GM12878 (cell line): ENCODE measurements at regions not wholly inside any gene's neighbourhood (a gene's known extent, or its start where the extent isn't known, plus 50 kb on each side); places are given as distances from the start of the nearest gene placed in this dataset.

Experiments
- CREM ChIP-seq: IDR thresholded peaks from 2 replicates; pipeline ENCODE4 v1.6.1; 2014; ENCODE audit warnings: antibody characterized with exemption, low read depth
- CTCF ChIP-seq, 3 experiments: IDR thresholded peaks in 2 of 3; conservative IDR thresholded peaks in 1 of 3; 2 replicates each; pipeline ENCODE4 v1.5.1; 2011; ENCODE audit warnings: low read depth in 3 of 3, low read length in 3 of 3, mild to moderate bottlenecking in 3 of 3, control low read depth in 2 of 3, moderate library complexity in 2 of 3, inconsistent platforms in 1 of 3, mixed read lengths in 1 of 3; ENCODE audit not compliant: control insufficient read depth in 2 of 3, insufficient read depth in 1 of 3; ENCODE audit errors: extremely low read depth in 1 of 3
- EZH2 ChIP-seq: IDR thresholded peaks from 2 replicates; pipeline ENCODE4 v1.6.1; 2012; ENCODE audit warnings: low read depth, mild to moderate bottlenecking, control low read depth, inconsistent platforms, low read length, borderline replicate concordance; ENCODE audit not compliant: control insufficient read depth
- FOS ChIP-seq: IDR thresholded peaks from 3 replicates; pipeline ENCODE4 v1.6.1; 2011; ENCODE audit warnings: borderline replicate concordance; ENCODE audit not compliant: insufficient read length; ENCODE audit errors: extremely low read depth
- MYC ChIP-seq: IDR thresholded peaks from 2 replicates; pipeline ENCODE4 v1.6.1; 2011; ENCODE audit warnings: mild to moderate bottlenecking, low read length, moderate library complexity, inconsistent platforms; ENCODE audit not compliant: insufficient read depth, insufficient replicate concordance, insufficient read length, severe bottlenecking
- NBN ChIP-seq: fragments of 450-650 bp; IDR thresholded peaks from 2 replicates; pipeline ENCODE4 v1.6.1; 2016
- NFYA ChIP-seq: IDR thresholded peaks from 2 replicates; pipeline ENCODE4 v1.6.1; 2011; ENCODE audit warnings: low read depth, mild to moderate bottlenecking, low read length, improper control_type of control experiment, borderline replicate concordance
- POLR2AphosphoS5 ChIP-seq: IDR thresholded peaks from 2 replicates; pipeline ENCODE4 v1.6.1; 2011; ENCODE audit warnings: mild to moderate bottlenecking, low read length, inconsistent platforms
- RAD51 ChIP-seq: fragments of 450-650 bp; IDR thresholded peaks from 2 replicates; pipeline ENCODE4 v1.6.1; 2016; ENCODE audit warnings: moderate library complexity, mild to moderate bottlenecking, inconsistent platforms
- TAF1 ChIP-seq: IDR thresholded peaks from 2 replicates; pipeline ENCODE4 v1.6.1; 2011; ENCODE audit warnings: mild to moderate bottlenecking, low read depth, low read length, borderline replicate concordance
- TF ChIP-seq, protein P1 (sequence below): fragments of 450-650 bp; IDR thresholded peaks from 2 replicates; pipeline ENCODE4 v1.6.1; 2017; ENCODE audit warnings: mild to moderate bottlenecking
- TF ChIP-seq, protein P2 (sequence below): fragments of 450-650 bp; formaldehyde crosslinking; IDR thresholded peaks from 2 replicates; pipeline ENCODE4 v1.4.0; 2022; ENCODE audit warnings: mild to moderate bottlenecking, moderate library complexity

GRCh38 chrX:13868591-13868990 is 51.7 kb upstream of the GPM6B start:
- TF ChIP-seq NBN (no peak), TAF1 (no peak), CREM (no peak), MYC (no peak), EZH2 (no peak), CTCF (IDR thresholded peaks at IDR 0.05 in 2 of 3, conservative IDR thresholded peaks at IDR 0.05 in 1 of 3; ENCODE audit: control insufficient read depth in 2 of 3, extremely low read depth in 1 of 3, insufficient read depth in 1 of 3, low read depth in 3 of 3, low read length in 3 of 3) (no peak), POLR2AphosphoS5 (no peak), NFYA (no peak), FOS (no peak), RAD51 (no peak)
- TF ChIP-seq, protein P1, sequence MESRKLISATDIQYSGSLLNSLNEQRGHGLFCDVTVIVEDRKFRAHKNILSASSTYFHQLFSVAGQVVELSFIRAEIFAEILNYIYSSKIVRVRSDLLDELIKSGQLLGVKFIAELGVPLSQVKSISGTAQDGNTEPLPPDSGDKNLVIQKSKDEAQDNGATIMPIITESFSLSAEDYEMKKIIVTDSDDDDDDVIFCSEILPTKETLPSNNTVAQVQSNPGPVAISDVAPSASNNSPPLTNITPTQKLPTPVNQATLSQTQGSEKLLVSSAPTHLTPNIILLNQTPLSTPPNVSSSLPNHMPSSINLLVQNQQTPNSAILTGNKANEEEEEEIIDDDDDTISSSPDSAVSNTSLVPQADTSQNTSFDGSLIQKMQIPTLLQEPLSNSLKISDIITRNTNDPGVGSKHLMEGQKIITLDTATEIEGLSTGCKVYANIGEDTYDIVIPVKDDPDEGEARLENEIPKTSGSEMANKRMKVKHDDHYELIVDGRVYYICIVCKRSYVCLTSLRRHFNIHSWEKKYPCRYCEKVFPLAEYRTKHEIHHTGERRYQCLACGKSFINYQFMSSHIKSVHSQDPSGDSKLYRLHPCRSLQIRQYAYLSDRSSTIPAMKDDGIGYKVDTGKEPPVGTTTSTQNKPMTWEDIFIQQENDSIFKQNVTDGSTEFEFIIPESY = no peak
- TF ChIP-seq, protein P2, sequence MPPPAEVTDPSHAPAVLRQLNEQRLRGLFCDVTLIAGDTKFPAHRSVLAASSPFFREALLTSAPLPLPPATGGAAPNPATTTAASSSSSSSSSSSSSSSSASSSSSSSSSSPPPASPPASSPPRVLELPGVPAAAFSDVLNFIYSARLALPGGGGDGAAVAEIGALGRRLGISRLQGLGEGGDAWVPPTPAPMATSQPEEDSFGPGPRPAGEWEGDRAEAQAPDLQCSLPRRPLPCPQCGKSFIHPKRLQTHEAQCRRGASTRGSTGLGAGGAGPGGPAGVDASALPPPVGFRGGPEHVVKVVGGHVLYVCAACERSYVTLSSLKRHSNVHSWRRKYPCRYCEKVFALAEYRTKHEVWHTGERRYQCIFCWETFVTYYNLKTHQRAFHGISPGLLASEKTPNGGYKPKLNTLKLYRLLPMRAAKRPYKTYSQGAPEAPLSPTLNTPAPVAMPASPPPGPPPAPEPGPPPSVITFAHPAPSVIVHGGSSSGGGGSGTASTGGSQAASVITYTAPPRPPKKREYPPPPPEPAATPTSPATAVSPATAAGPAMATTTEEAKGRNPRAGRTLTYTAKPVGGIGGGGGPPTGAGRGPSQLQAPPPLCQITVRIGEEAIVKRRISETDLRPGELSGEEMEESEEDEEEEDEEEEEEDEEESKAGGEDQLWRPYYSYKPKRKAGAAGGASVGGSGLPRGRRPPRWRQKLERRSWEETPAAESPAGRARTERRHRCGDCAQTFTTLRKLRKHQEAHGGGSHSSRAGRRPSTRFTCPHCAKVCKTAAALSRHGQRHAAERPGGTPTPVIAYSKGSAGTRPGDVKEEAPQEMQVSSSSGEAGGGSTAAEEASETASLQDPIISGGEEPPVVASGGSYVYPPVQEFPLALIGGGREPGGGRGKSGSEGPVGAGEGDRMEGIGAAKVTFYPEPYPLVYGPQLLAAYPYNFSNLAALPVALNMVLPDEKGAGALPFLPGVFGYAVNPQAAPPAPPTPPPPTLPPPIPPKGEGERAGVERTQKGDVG (CRISPR knock-in tag) = no peak
